PC-3 (cell line): ENCODE measurements at regions not wholly inside any gene's neighbourhood (a gene's known extent, or its start where the extent isn't known, plus 50 kb on each side); places are given as distances from the start of the nearest gene placed in this dataset.

ENCODE experiments used
- EZH2 ChIP-seq: fragments of 300-600 bp; sonication (generic); IDR thresholded peaks from one replicate; pipeline ENCODE4 v1.6.1; 2017; ENCODE audit warnings: antibody characterized with exemption, mild to moderate bottlenecking, low read length; ENCODE audit not compliant: unreplicated experiment
- TF ChIP-seq, protein P1 (sequence below): fragments of 300-600 bp; sonication (generic); conservative IDR thresholded peaks from 2 replicates; pipeline ENCODE4 v1.5.1; 2017; ENCODE audit warnings: antibody characterized with exemption, low read depth, mild to moderate bottlenecking, low read length

DNA sequence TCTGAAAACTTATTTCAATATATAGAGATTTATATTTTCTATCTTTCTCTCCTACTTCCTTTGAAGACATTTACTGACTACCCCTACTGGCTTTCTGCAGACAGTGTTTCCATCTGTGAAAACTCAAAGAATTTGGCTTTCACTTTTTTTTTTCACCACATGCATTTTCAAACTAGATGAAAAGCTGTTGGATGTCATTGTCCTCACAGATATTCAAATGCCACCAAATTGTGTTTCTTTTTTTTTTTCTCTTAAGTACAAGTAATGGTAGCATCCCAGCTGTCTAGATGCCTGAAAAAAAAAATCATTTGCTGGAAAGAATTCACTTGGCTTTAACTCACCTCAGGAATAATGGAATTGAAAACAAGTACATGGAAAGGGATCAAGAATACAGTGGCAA, 2258.6 kb upstream of the ACO1 start:
- TF ChIP-seq, protein P1, sequence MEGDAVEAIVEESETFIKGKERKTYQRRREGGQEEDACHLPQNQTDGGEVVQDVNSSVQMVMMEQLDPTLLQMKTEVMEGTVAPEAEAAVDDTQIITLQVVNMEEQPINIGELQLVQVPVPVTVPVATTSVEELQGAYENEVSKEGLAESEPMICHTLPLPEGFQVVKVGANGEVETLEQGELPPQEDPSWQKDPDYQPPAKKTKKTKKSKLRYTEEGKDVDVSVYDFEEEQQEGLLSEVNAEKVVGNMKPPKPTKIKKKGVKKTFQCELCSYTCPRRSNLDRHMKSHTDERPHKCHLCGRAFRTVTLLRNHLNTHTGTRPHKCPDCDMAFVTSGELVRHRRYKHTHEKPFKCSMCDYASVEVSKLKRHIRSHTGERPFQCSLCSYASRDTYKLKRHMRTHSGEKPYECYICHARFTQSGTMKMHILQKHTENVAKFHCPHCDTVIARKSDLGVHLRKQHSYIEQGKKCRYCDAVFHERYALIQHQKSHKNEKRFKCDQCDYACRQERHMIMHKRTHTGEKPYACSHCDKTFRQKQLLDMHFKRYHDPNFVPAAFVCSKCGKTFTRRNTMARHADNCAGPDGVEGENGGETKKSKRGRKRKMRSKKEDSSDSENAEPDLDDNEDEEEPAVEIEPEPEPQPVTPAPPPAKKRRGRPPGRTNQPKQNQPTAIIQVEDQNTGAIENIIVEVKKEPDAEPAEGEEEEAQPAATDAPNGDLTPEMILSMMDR, result no peak
- TF ChIP-seq EZH2, result no peak
